Activated CD8-positive, alpha-beta memory T cell treated with anti-CD3 and anti-CD28 coated beads for 1 hour (primary cell): ENCODE measurements at regions not wholly inside any gene's neighbourhood (a gene's known extent, or its start where the extent isn't known, plus 50 kb on each side); places are given as distances from the start of the nearest gene placed in this dataset.

ENCODE experiments used
- DNase-seq, 2 donors: peaks; one replicate each; pipeline ENCODE4 v3.0.0-alpha.2; 2020; ENCODE audit warnings: low read depth in 1 of 2; ENCODE audit errors: extremely low read depth in 1 of 2

GRCh38 chr3:176933704-176934103, 263.6 kb downstream of the TBL1XR1 start:
- no peak for DNase-seq

- no peak for DNase-seq
These were observed 264.8 kb downstream of the TBL1XR1 start for GRCh38 chr3:176932433-176932832.

- no peak for DNase-seq
These were observed 265.3 kb downstream of the TBL1XR1 start for GRCh38 chr3:176931991-176932390.

- DNase-seq = no peak
These were observed 266.3 kb downstream of the TBL1XR1 start for GRCh38 chr3:176930942-176931341.

GRCh38 chr3:176928582-176928931, 268.7 kb downstream of the TBL1XR1 start:
- no peak for DNase-seq

- DNase-seq = no peak
These were observed 269.3 kb downstream of the TBL1XR1 start for GRCh38 chr3:176927706-176928581.

GRCh38 chr3:176927280-176927679, 270.0 kb downstream of the TBL1XR1 start:
- no peak for DNase-seq

GRCh38 chr3:176926688-176927087, 270.6 kb downstream of the TBL1XR1 start:
- no peak for DNase-seq

- no peak for DNase-seq
These were observed 271.2 kb downstream of the TBL1XR1 start for GRCh38 chr3:176926034-176926433.

GRCh38 chr3:176920766-176921160, 276.5 kb downstream of the TBL1XR1 start:
- no peak for DNase-seq

GRCh38 chr3:176919836-176920765, 277.2 kb downstream of the TBL1XR1 start:
- no peak for DNase-seq

GRCh38 chr3:176916777-176917176, 280.5 kb downstream of the TBL1XR1 start:
- DNase-seq = no peak

- no peak for DNase-seq
These were observed 282.5 kb downstream of the TBL1XR1 start for GRCh38 chr3:176914764-176915163.

GRCh38 chr3:176911579-176911978, 285.7 kb downstream of the TBL1XR1 start:
- DNase-seq = no peak

- DNase-seq = no peak
These were observed 288.2 kb downstream of the TBL1XR1 start for GRCh38 chr3:176909044-176909443.

- no peak for DNase-seq
These were observed 291.0 kb downstream of the TBL1XR1 start for GRCh38 chr3:176906046-176906905.

GRCh38 chr3:176905331-176905730, 292.0 kb downstream of the TBL1XR1 start:
- no peak for DNase-seq

GRCh38 chr3:176904506-176904905, 292.8 kb downstream of the TBL1XR1 start:
- DNase-seq = no peak

- DNase-seq = no peak
These were observed 300.6 kb downstream of the TBL1XR1 start for GRCh38 chr3:176896640-176897039.

GRCh38 chr3:176896165-176896564, 301.1 kb downstream of the TBL1XR1 start:
- no peak for DNase-seq

- DNase-seq = no peak
These were observed 317.6 kb downstream of the TBL1XR1 start for GRCh38 chr3:176879710-176880109.
